SK-N-SH treated with all-trans-retinoic acid at 6 μM for 48 hours (cell line): ENCODE measurements at regions not wholly inside any gene's neighbourhood (a gene's known extent, or its start where the extent isn't known, plus 50 kb on each side); places are given as distances from the start of the nearest gene placed in this dataset.

ENCODE experiments used
- ARNTL ChIP-seq: fragments of 450-650 bp; formaldehyde crosslinking; IDR thresholded peaks from 2 replicates; pipeline ENCODE4 v1.5.0; 2020; ENCODE audit warnings: low read depth, mild to moderate bottlenecking, moderate library complexity, borderline replicate concordance
- BACH2 ChIP-seq: fragments of 250-450 bp; sonication (Bioruptor Pico); IDR thresholded peaks from 2 replicates; pipeline ENCODE4 v1.9.0; 2021; ENCODE audit warnings: mild to moderate bottlenecking, borderline replicate concordance
- ESRRG ChIP-seq: fragments of 250-450 bp; sonication (Bioruptor Pico); IDR thresholded peaks from 2 replicates; pipeline ENCODE4 v1.6.1; 2021; ENCODE audit warnings: mild to moderate bottlenecking
- GLIS3 ChIP-seq: fragments of 250-450 bp; sonication (Bioruptor Pico); IDR thresholded peaks from 2 replicates; pipeline ENCODE4 v1.5.0; 2020; ENCODE audit warnings: mild to moderate bottlenecking, moderate library complexity
- RARB ChIP-seq: fragments of 250-450 bp; sonication (Bioruptor Pico); IDR thresholded peaks from 2 replicates; pipeline ENCODE4 v1.8.0; 2021; ENCODE audit warnings: mild to moderate bottlenecking, moderate library complexity
- SNAI2 ChIP-seq: fragments of 250-450 bp; sonication (Bioruptor Pico); IDR thresholded peaks from 2 replicates; pipeline ENCODE4 v1.5.0; 2020; ENCODE audit warnings: mild to moderate bottlenecking, moderate library complexity
- TCF4 ChIP-seq: fragments of 250-450 bp; sonication (Bioruptor Pico); IDR thresholded peaks from 2 replicates; pipeline ENCODE4 v1.8.0; 2021; ENCODE audit warnings: mild to moderate bottlenecking, moderate library complexity, borderline replicate concordance
- TOX ChIP-seq: fragments of 250-450 bp; sonication (Bioruptor Pico); IDR thresholded peaks from 2 replicates; pipeline ENCODE4 v1.8.0; 2021; ENCODE audit warnings: mild to moderate bottlenecking, moderate library complexity, borderline replicate concordance
- ZFP3 ChIP-seq: fragments of 250-450 bp; sonication (Bioruptor Pico); IDR thresholded peaks from 2 replicates; pipeline ENCODE4 v1.5.0; 2020; ENCODE audit warnings: mild to moderate bottlenecking, moderate library complexity
- ZFP30 ChIP-seq: fragments of 450-650 bp; formaldehyde crosslinking; IDR thresholded peaks from 2 replicates; pipeline ENCODE4 v1.5.0; 2022; ENCODE audit warnings: mild to moderate bottlenecking, moderate library complexity
- ZNF565 ChIP-seq: fragments of 450-650 bp; formaldehyde crosslinking; conservative IDR thresholded peaks from 2 replicates; pipeline ENCODE4 v1.5.0; 2020; ENCODE audit warnings: low read depth, mild to moderate bottlenecking, moderate library complexity
- ZNF8 ChIP-seq: fragments of 450-650 bp; formaldehyde crosslinking; IDR thresholded peaks from 2 replicates; pipeline ENCODE4 v1.5.0; 2020; ENCODE audit warnings: mild to moderate bottlenecking, moderate library complexity
- TF ChIP-seq, protein P1 (sequence below): fragments of 250-450 bp; sonication (Bioruptor Pico); IDR thresholded peaks from 2 replicates; pipeline ENCODE4 v1.8.0; 2020; ENCODE audit warnings: mild to moderate bottlenecking, moderate library complexity, borderline replicate concordance

DNA sequence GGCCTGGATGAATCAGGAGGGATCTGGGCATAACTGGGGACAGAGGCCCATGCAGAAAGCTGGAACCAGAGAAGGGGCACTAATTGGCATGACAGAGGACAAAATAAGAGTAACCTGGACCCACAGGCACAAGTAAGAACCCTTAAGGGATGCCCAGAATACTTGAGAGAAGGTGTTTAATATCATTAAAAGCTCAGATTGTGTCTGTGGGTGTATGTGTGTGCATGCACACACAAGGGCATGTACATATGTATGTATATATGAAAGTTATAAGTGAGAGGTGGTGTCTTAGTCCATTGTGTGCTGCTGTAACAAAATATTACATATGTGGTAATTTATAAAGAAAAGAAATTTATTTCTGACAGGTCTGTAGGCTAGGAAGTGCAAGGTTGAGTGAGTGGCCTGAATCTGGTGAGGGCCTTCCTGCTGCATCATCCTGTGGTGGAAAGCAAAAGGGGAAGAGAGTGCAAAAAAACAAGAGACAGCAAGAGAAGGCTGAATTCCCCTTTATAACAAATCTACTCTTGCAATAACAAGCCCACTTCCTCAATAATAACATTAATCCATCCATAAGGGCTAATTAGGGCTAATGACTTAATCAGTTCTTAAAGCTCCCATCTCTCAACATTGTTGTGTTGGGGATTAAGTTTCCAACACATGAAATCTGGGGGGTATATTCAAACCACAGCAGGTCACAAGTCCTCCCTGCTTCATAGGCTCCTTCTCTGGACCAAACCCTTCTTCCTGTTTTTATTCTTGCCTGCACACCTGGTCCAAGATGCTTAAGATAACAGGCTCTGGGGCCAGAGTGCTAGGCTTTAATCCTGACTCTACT lies 68.3 kb upstream of the POU2AF2 start:
- TF ChIP-seq TCF4 (CRISPR knock-in tag) (no peak), ZNF565 (CRISPR knock-in tag) (no peak), RARB (no peak), BACH2 (CRISPR knock-in tag) (no peak), ZFP3 (CRISPR knock-in tag) (no peak), GLIS3 (CRISPR knock-in tag) (no peak), SNAI2 (CRISPR knock-in tag) (no peak), ZFP30 (CRISPR knock-in tag) (no peak), ESRRG (no peak), ZNF8 (no peak), TOX (CRISPR knock-in tag) (no peak), ARNTL (no peak)
- TF ChIP-seq, protein P1, sequence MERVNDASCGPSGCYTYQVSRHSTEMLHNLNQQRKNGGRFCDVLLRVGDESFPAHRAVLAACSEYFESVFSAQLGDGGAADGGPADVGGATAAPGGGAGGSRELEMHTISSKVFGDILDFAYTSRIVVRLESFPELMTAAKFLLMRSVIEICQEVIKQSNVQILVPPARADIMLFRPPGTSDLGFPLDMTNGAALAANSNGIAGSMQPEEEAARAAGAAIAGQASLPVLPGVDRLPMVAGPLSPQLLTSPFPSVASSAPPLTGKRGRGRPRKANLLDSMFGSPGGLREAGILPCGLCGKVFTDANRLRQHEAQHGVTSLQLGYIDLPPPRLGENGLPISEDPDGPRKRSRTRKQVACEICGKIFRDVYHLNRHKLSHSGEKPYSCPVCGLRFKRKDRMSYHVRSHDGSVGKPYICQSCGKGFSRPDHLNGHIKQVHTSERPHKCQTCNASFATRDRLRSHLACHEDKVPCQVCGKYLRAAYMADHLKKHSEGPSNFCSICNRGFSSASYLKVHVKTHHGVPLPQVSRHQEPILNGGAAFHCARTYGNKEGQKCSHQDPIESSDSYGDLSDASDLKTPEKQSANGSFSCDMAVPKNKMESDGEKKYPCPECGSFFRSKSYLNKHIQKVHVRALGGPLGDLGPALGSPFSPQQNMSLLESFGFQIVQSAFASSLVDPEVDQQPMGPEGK, result no peak
